ENCODE measurements at regions not wholly inside any gene's neighbourhood (a gene's known extent, or its start where the extent isn't known, plus 50 kb on each side); places are given as distances from the start of the nearest gene placed in this dataset.
"Not testable (repeated sequence)": the region's sequence is repeated elsewhere in the genome, so short reads cannot be mapped to it uniquely, and the experiment has no call there.

GRCh38 chr16:46386805-46387620 is 234.2 kb downstream of the SHCBP1 start:
- not testable (repeated sequence) for DNase-seq

DNA sequence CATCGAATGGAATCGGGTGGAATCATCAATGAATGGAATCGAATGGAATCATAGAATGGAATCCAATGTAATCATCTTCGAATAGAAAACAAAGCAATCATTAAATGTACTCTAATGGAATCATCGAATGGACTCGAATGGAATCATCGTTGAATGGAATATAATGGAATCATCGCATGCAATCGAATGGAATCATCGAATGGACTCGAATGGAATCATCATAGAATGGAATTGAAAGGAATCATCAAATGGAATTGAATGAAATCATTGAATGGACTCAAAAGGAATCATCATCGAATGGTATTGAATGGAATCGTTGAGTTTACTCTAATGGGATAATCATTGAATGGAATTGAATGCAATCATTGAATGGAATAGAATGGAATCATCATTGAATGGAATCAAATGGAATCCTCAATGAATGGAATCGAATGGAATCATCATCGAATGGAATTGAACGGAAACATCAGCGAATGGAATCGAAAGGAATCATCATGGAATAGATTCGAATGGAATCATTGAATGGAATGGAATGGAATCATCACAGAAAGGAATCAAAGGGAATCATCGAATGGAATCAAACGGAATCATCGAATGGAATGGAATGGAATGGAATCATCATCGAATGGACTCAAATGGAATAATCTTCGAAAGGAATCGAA is 234.9 kb downstream of the SHCBP1 start:
- peak; percentile 66 for DNase-seq

DNA sequence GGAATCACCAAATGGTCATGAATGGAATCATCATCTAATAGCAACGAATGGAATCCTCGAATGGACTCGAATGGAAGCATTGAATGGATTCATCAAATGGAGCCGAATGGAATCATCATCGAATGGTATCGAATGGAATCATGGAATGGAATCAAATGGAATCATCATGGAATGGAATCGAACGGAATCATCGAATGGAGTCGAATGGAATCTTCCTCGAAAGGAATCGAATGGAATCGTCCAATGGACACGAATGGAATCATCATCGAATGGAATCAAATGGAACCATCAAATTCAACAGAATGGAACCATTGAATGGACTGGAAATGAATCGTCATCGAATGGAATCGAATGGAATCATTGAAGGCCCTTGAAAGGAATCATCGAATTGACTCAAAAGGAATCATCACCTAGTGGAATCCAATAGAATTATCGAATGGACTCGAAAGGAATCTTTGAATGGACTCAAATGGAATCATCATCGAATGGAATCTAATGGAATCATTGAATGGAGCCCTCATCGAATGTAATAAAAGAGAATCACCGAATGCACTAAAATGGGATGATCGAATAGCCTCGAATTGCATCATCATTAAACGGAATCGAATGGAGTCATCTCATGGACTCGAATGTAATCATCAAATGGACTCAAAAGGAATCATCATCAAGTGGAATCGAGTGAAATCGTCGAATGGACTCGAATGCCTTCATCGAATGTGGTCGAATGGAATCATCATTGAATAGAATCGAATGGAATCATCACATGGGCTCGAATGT is 236.7 kb downstream of the SHCBP1 start:
- DNase-seq, result peak; percentile 34

- DNase-seq, result peak; percentile 3
These were observed 237.6 kb downstream of the SHCBP1 start for GRCh38 chr16:46383581-46383980.

GRCh38 chr16:46382791-46383541 is 238.2 kb downstream of the SHCBP1 start:
- DNase-seq, result peak; percentile 18

DNA sequence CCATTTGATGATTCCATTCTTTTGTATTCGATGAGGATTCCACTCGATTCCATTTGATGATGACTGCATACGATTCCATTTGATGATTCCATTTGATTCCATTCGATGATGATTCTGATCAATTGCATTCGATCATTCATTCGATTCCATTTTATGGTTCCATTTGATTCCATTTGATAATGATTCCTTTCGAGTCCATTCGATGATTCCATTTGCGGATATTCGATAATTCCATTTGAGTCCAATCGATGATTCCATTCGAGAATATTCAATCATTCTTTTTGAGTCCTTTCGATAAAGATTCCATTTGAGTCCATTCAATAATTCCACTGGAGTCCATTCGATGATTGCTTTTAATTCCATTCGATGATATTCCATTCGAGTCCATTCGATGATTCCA is 239.1 kb downstream of the SHCBP1 start:
- DNase-seq, result not testable (repeated sequence)

DNA sequence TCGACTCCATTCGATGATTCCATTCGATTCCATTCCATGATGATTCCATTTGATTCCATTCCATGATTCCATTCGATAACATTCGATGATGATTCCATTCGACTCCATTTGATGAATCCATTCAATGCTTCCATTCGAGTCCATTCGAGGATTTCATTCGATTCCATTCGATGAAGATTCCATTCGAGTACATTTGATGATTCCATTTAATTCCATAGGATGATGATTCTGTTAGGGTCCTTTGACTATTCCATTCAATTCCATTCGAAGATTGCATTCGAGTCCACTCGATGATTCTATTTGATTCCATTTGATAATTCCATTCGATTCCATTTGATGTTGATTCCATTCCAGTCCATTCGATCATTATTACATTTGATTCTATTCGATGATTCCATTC is 239.8 kb downstream of the SHCBP1 start:
- DNase-seq, result not testable (repeated sequence)
